ENCODE measurements at regions not wholly inside any gene's neighbourhood (a gene's known extent, or its start where the extent isn't known, plus 50 kb on each side); places are given as distances from the start of the nearest gene placed in this dataset.

- TF ChIP-seq CTCF (IDR thresholded peaks at IDR 0.05; ENCODE audit: insufficient read depth, low read depth, low read length) (no peak), EZH2 (IDR thresholded peaks at IDR 0.05; ENCODE audit: insufficient read depth, low read length) (no peak)
Observed at GRCh38 chr6:141158740-141159139, 974.0 kb upstream of the GJE1 start.
